ENCODE measurements at regions not wholly inside any gene's neighbourhood (a gene's known extent, or its start where the extent isn't known, plus 50 kb on each side); places are given as distances from the start of the nearest gene placed in this dataset.
"Not testable (repeated sequence)": the region's sequence is repeated elsewhere in the genome, so short reads cannot be mapped to it uniquely, and the experiment has no call there.

GRCh38 chr22:23466351-23466750 is 113.7 kb downstream of the IGLL1 start:
- no peak for DNase-seq (ENCODE audit: low read depth in 2 of 3, low spot score in 2 of 3)

GRCh38 chr22:23464796-23465195 is 115.3 kb downstream of the IGLL1 start:
- not testable (repeated sequence) for DNase-seq (ENCODE audit: low read depth in 2 of 3, low spot score in 2 of 3)

DNA sequence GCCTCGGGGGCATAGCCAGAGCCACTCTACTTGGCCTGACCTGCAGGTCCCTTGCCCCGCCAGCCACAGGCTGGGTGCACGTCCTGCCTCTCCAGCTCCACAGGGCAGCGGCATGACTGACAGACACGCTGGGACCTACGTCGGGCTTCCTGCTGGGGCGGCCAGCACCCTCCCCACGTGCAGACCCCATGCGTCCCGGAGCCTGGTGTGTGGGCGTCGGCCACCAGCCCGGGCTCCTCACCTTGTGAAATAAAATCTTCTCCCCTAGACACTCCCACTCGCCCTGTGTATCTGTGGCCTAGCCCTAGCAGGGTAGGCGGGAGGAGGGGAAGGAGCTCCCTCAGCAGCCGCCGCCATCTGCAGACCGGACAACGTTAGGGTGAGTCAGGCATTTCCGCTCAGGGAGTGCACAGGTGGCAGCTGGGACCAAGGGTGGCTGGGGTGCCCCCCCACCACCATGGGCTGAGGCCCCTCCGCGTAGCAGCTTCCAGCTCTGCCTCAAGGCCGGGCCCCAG is 119.5 kb downstream of the IGLL1 start:
- peak in 2 of 3 donors; percentile 87 to 90 for DNase-seq (ENCODE audit: low read depth in 2 of 3, low spot score in 2 of 3)

- DNase-seq (ENCODE audit: low read depth in 2 of 3, low spot score in 2 of 3): not testable (repeated sequence)
Observed at GRCh38 chr22:23459645-23460516, 120.2 kb downstream of the IGLL1 start.

- no peak for DNase-seq (ENCODE audit: low read depth in 2 of 3, low spot score in 2 of 3)
Observed at GRCh38 chr22:23458663-23459541, 121.2 kb downstream of the IGLL1 start.

DNA sequence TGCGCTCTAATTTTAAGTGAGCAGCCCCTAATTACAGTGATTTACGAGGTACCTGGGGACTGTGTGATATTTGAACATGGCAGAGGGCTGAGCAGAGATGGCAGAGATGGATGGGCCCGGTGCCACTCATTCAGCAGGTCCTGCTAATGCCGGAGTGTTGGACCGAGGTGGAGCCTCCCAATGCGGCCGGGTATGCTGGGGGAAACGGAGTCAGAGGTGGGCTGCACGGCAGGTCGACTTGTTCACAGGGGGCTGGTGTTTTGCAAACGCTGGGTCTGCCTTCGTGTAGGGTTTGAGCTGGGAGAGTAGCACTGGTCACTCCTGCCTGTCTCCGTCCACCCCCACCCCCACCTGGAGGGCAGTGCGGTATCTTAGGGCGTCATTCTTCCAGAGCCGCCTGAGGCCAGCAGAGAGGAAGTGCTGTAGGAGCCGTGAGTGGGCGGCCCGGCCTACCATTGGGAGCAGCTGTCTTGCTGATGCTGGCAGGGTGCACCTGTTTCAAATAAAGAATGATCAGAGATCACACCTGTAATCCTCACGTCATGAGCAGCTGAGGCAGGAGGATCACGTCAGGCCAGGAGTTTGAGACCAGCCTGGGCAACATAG is 122.6 kb downstream of the IGLL1 start:
- DNase-seq (ENCODE audit: low read depth in 2 of 3, low spot score in 2 of 3): peak in 1 of 3 donors; percentile 35

- DNase-seq (ENCODE audit: low read depth in 2 of 3, low spot score in 2 of 3): peak in 2 of 3 donors; percentile 37 to 67
Observed at GRCh38 chr22:23456666-23457379, 123.3 kb downstream of the IGLL1 start.

DNA sequence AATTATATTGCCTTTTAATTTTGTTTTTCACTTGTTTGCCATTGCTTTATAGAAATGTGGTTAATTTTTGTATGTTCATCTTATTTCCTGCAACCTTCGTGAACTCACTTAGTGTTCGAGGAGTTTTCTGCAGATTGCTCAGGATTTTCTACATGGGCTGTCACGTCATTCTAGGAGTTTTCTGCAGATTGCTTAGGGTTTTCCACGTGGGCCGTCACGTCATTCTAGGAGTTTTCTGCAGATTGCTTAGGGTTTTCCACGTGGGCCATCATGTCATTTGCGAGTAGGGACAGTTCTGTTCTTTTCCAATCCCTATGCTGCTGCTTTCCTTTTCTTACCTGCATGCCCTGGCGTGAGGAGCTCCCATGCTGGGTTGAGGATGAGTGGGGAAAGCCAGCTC is 125.7 kb downstream of the IGLL1 start:
- DNase-seq (ENCODE audit: low read depth in 2 of 3, low spot score in 2 of 3): not testable (repeated sequence)

DNA sequence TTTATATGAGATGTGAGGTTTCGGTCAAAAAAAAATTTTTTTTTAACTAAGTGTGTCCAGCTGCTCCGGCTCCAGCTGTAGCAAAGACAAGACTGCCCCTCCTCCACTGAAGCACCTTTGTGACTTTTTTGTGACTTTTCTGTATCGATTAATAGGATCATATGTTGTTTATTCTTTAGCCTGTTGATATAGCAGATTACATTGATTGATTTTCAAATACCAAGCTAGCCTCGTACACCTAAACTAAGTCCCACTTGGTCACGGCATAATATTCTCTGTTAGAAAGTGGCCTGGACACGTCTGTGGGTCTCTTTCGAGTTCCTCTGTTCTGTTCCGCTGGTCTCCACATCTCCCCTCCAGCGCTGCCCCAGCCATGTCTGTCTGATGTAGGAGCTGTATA is 126.8 kb downstream of the IGLL1 start:
- DNase-seq (ENCODE audit: low read depth in 2 of 3, low spot score in 2 of 3): no peak

GRCh38 chr22:23452231-23453010 is 127.7 kb downstream of the IGLL1 start:
- DNase-seq (ENCODE audit: low read depth in 2 of 3, low spot score in 2 of 3): no peak

DNA sequence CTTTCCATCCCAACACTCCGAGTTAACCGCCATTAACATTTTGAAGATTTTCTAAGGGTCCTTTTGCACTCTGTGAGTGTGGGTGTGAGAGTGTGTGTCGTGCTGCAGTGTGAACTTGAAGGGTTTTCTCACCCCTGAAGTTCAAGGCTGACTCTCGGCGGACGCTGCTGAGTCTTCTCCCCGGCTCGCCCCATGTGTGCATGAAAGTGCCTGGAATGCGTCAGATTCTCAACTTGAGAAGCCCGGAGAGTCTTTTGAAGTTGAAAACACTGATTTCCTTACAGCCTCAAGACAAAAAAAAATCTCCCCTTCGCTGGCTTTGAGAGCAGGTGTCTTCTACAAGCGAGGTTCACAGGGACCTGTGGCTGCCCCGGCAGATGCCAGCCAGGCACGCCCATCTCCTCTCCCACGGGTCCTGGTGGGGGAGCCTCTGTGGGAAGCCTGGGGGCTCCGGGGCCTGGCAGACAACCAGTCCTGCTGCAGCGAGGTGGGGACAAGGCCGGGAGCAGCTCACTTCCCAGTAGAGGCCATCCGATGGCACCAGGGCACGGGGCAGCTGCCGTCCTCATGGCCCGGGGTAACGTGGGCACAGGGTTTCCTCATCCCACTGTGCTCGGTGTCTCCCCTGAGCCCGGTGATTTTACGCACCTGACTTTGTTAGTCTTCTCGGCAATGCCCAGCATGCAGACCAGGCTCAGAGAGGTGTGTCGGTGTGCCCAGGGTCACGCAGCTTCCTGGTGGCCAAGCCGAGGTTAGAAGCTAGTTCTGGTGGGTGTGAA is 128.4 kb downstream of the IGLL1 start:
- not testable (repeated sequence) for DNase-seq (ENCODE audit: low read depth in 2 of 3, low spot score in 2 of 3)

DNA sequence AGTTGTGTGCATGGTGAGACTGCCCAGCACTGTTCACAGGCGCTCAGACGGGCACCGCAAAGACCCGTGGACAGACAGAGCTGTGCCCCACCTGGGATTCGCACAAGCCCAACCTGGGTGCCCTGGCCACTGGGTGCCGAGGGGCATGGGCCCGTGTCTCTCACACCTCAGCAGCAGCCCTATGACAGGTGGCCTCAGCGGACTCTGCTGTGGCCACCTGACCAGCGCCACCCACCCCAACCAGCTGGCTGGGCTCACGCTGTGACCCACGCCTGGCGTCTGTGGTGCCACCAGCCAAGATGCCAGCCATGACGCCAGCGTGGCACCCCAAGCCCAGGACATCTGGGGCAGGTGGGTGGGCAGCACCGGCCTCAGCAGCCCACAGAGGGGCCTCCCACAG is 129.3 kb downstream of the IGLL1 start:
- not testable (repeated sequence) for DNase-seq (ENCODE audit: low read depth in 2 of 3, low spot score in 2 of 3)

DNA sequence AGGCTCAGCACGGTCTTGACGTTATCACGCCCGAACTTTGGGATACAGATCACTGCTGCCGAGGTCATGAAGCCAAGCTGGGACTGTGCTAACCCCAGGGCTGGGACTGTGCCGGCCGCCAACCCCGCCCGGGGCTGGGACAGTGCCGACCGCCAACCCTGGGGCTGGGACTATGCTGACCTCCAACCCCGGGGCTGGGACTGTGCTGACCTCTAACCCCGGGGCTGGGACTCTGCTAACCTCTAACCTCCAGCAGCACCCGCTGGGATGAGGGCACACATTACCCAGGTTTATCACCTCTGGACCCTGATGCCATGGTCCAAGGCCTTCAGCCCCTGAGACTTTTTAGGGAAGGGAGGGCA is 129.7 kb downstream of the IGLL1 start:
- no peak for DNase-seq (ENCODE audit: low read depth in 2 of 3, low spot score in 2 of 3)

- not testable (repeated sequence) for DNase-seq (ENCODE audit: low read depth in 2 of 3, low spot score in 2 of 3)
Observed at GRCh38 chr22:23449748-23450433, 130.2 kb downstream of the IGLL1 start.

GRCh38 chr22:23448499-23449288 is 131.4 kb downstream of the IGLL1 start:
- DNase-seq (ENCODE audit: low read depth in 2 of 3, low spot score in 2 of 3): not testable (repeated sequence)

GRCh38 chr22:23446796-23447350 is 133.2 kb downstream of the IGLL1 start:
- no peak for DNase-seq (ENCODE audit: low read depth in 2 of 3, low spot score in 2 of 3)

DNA sequence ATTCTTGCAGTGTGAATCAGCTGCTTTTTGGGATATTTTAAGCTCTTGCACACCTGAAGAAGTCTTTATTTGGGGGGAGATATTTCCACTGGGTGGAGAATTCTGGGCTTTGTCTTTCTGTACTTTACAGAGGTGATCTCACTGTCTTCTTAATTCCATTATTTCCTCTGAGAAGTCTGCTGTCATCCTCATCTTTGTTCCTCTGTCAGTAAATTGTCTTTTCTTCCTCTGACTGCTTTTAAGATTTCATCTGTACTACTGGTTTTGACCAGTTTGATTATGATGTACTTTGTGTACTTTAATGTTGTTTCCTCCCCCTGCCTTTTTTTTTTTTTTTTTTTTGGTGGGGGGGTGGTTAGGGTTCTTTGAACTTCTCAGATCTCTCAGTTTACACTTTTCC is 133.9 kb downstream of the IGLL1 start:
- not testable (repeated sequence) for DNase-seq (ENCODE audit: low read depth in 2 of 3, low spot score in 2 of 3)

Measured in hematopoietic multipotent progenitor cell (in vitro differentiated cells).